ENCODE measurements at regions not wholly inside any gene's neighbourhood (a gene's known extent, or its start where the extent isn't known, plus 50 kb on each side); places are given as distances from the start of the nearest gene placed in this dataset.
"Not testable (repeated sequence)": the region's sequence is repeated elsewhere in the genome, so short reads cannot be mapped to it uniquely, and the experiment has no call there.

- no peaks in the 10 kb centered on the region for H3K36me3 Mint-ChIP-seq (ENCODE audit: low read depth)
- no peaks in the 10 kb centered on the region for H3K9me3 Mint-ChIP-seq
- no peak overlapping the region for H3K27ac Mint-ChIP-seq
- no peaks in the 10 kb centered on the region for H3K27me3 Mint-ChIP-seq (ENCODE audit: low read depth)
- H3K4me3 Mint-ChIP-seq = no peak overlapping the region
- no peaks in the 10 kb centered on the region for H3K4me1 Mint-ChIP-seq (ENCODE audit: low read depth)
Measured at GRCh38 chrX:73916931-73917667, 64.6 kb upstream of the XIST start.

GRCh38 chrX:73916489-73916888, 64.0 kb upstream of the XIST start:
- Mint-ChIP-seq H3K4me3 (no peak overlapping the region), H3K27me3 (ENCODE audit: low read depth) (no peaks in the 10 kb centered on the region), H3K4me1 (ENCODE audit: low read depth) (no peaks in the 10 kb centered on the region), H3K36me3 (ENCODE audit: low read depth) (no peaks in the 10 kb centered on the region), H3K27ac (no peak overlapping the region), H3K9me3 (no peaks in the 10 kb centered on the region)

GRCh38 chrX:73914792-73915191, 62.3 kb upstream of the XIST start:
- H3K9me3 Mint-ChIP-seq; H3K4me3 Mint-ChIP-seq; H3K27ac Mint-ChIP-seq; H3K27me3 Mint-ChIP-seq (ENCODE audit: low read depth); H3K36me3 Mint-ChIP-seq (ENCODE audit: low read depth); H3K4me1 Mint-ChIP-seq (ENCODE audit: low read depth): not testable (repeated sequence)

DNA sequence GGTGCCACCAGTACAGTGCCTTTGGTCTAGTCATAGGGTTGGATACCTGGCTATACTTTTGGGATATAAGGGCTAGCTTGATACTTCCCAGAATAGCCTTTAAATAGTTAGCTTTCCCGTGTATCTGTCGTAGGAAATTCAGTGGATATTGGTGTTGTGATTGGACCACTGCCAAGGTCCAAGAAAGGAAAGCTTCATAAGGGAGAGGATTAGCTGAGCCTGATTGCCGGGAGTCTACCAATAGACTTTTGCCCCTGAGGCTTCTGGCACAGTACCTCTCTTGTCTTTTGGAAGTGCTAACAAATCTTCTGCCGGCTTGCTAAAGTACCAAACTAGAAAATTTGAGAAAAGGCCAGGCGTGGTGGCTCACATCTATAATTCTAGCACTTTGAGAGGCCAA, 61.1 kb upstream of the XIST start:
- Mint-ChIP-seq H3K4me3 (no peak overlapping the region), H3K27ac (no peak overlapping the region), H3K27me3 (ENCODE audit: low read depth) (no peaks in the 10 kb centered on the region), H3K4me1 (ENCODE audit: low read depth) (no peaks in the 10 kb centered on the region), H3K36me3 (ENCODE audit: low read depth) (no peaks in the 10 kb centered on the region), H3K9me3 (no peaks in the 10 kb centered on the region)

GRCh38 chrX:73911946-73912345, 59.4 kb upstream of the XIST start:
- H3K27ac Mint-ChIP-seq; H3K4me3 Mint-ChIP-seq; H3K4me1 Mint-ChIP-seq (ENCODE audit: low read depth); H3K27me3 Mint-ChIP-seq (ENCODE audit: low read depth); H3K9me3 Mint-ChIP-seq; H3K36me3 Mint-ChIP-seq (ENCODE audit: low read depth): not testable (repeated sequence)

DNA sequence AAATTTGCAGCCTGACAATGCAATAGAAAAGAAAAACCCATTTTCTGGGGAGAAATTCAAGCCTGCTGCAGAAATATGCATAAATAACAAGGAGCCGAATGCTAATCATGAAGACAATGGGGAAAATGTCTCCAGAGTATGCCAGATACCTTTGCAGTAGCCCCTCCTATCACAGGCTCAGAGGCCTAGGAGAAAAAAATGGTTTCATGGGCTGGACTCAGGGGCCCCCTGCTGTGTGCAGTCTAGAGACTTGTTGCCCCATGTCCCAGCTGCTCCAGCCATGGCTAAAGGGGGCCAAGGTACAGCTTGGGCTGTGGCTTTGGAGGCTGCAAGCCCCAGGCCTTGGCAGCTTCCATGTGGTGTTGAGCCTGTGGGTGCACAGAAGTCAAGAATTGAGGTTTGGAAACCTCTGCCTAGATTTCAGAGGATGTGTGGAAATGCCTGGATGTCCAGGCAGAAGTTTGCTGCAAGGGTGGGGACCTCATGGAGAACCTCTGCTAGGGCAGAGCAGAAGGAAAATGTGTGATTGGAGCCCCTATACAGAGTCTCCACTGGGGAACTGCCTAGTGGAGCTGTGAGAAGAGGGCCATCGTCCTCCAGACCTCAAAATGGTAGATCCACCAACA, 53.3 kb upstream of the XIST start:
- H3K27ac Mint-ChIP-seq; H3K9me3 Mint-ChIP-seq; H3K4me3 Mint-ChIP-seq; H3K4me1 Mint-ChIP-seq (ENCODE audit: low read depth); H3K27me3 Mint-ChIP-seq (ENCODE audit: low read depth); H3K36me3 Mint-ChIP-seq (ENCODE audit: low read depth): not testable (repeated sequence)

DNA sequence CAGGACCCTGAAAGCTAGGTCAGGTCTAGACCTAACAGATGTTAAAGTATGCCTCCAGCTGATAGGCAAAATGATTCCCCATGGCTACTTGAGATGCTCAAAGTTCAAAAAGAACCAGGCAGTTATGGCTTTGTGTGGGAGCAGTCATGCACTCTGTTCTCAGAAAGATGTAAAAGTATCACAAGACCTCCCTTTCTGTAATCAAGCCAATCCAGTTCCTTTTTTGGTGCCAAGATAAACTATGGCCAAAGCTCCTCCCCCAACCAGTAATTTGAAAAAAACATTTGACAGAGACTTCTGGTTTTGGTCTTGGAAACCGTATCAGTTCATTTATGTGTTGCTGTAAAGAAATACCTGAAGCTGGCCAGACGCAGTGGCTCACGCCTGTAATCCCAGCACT, 51.4 kb upstream of the XIST start:
- Mint-ChIP-seq H3K9me3 (peaks cover 7% of the 10 kb centered on the region), H3K4me3 (no peak overlapping the region), H3K36me3 (ENCODE audit: low read depth) (no peaks in the 10 kb centered on the region), H3K27me3 (ENCODE audit: low read depth) (no peaks in the 10 kb centered on the region), H3K4me1 (ENCODE audit: low read depth) (no peaks in the 10 kb centered on the region), H3K27ac (no peak overlapping the region)

All from T-helper 1 cell treated with Interleukin-12 subunit alpha and Interleukin-12 subunit beta and Interleukin-4 antibody, amounts not matched to agents 30 μg/mL and 1 μg/mL, for 36 hours (primary cell).